ENCODE measurements at regions not wholly inside any gene's neighbourhood (a gene's known extent, or its start where the extent isn't known, plus 50 kb on each side); places are given as distances from the start of the nearest gene placed in this dataset.

DNA sequence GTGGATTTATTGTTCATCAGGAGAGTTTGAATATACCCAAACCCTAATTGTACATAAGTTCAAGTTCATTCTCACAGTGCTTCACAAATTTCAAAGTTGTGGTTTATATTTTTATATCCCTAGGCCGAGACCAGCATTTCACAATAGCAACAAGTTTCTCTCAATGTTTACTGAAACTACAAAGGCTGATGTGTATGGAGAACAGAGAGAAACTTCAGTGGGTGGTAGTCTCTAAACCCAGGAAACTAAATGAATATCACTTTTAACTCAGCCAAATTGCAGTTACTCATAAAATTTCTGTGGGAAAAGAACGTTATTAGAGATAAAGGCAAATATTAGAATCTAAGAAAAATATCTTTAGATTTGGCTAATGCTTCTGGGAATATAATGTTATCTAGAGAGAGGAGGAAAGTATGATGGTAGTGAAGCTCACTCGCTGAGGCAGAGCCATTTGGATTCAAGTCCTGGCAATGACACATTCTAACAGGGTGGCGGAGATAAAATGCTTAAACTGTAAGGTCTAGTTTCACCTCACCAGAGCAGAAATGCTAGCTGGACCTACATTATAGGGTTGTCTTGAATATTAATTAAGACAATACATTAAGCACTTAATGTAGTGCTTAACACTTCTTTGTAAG, 514.8 kb downstream of the EPHA3 start:
- ATAC-seq: peak in 1 of 2 donors; percentile 57
- intact Hi-C loops (cut with DNase I): no loop called here
- DNase-seq: no peak

- intact Hi-C loops (cut with DNase I): no loop called here
- ATAC-seq: no peak
- DNase-seq: no peak
Observed at GRCh38 chr3:89624494-89624893, 517.1 kb downstream of the EPHA3 start.

DNA sequence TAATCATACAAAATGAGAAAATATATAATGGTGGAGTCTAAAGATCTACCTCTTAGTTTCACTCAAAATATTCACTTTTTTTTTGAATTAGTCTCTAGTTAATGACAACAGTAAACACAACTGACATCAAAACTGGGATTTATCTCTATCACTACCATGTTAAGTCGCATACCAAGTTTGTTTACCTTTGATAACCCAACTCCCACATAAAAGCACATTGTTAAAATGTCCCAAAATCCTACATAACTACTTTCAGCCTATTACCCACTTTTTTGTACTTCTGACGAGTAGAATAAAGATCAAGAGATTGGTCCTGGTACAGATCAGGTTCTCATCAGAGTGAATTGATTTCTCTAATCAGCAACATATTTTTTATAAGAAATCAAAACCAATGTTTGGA, 518.5 kb downstream of the EPHA3 start:
- intact Hi-C loops (cut with DNase I): no loop called here

GRCh38 chr3:89628856-89629670, 521.6 kb downstream of the EPHA3 start:
- intact Hi-C loops (cut with DNase I): no loop called here
- ATAC-seq (no peak), DNase-seq (no peak)

More for the DNA sequence above, 518.5 kb downstream of the EPHA3 start:
- ATAC-seq: no peak
- no peak for DNase-seq

DNA sequence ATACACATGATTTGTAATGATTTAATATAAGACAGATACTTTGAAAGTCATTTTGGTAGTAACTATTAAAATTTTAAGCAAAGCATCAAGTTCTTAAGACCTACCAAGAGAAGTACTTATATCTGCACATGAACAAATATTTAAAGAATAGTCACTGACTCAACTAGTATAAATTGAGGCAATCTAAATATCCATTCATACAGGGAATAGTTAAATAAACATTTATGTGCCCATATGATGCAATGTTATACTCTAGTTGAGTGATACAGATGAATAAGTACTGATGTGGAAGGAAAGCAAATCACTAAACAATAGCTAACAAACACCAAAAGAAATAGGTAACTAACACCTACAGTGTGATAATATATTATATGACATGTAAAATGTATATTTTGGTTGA, 527.7 kb downstream of the EPHA3 start:
- ATAC-seq (no peak), DNase-seq (no peak)
- intact Hi-C loops (cut with DNase I): loop anchor here in 1 of 2 donors (10.0 kb wide), 1 partner anchor 380 kb away; no protein-coding TSS in a partner anchor

GRCh38 chr3:89644716-89645115, 537.3 kb downstream of the EPHA3 start:
- intact Hi-C loops (cut with DNase I): no loop called here
- no peak for DNase-seq
- no peak for ATAC-seq

- intact Hi-C loops (cut with DNase I): no loop called here
- ATAC-seq (no peak), DNase-seq (no peak)
Observed at GRCh38 chr3:89649431-89649830, 542.0 kb downstream of the EPHA3 start.

DNA sequence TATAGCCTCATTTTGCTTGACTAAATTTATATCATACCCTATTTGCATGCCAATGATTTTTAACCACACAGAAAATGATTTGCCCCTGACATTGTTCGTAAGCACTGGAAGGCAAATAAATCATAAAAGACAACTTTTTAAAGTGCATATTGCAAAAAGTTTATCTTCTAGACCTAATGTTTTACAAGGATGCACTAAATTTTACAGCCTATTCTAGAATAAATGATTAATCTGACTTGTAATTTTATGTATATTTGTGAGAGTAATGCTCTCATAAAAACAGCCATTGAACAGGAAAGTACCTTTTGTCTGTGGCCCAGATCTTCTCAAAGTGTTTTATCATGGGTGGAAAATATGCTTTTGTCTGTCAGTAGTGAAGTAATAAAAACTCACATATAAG, 546.6 kb downstream of the EPHA3 start:
- intact Hi-C loops (cut with DNase I): no loop called here
- ATAC-seq: no peak
- DNase-seq: no peak

DNA sequence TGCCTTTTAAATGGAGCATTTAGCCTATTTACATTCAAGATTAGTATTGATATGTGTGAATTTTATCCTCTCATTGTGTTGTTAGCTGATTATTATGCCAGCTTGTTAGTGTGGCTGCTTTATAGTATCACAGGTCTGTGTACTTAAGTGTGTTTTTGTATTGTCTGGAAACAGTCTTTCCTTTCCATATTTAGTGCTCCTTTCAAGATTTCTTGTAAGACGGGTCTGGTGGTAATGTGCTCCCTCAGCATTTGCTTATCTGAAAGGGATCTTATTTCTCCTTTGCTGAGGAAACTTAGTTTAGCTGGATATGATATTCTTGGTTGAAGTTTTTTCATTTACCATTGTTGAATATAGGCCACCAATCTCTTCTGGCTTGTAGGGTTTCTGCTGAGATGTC, 549.0 kb downstream of the EPHA3 start:
- intact Hi-C loops (cut with DNase I): no loop called here
- ATAC-seq: no peak

DNA sequence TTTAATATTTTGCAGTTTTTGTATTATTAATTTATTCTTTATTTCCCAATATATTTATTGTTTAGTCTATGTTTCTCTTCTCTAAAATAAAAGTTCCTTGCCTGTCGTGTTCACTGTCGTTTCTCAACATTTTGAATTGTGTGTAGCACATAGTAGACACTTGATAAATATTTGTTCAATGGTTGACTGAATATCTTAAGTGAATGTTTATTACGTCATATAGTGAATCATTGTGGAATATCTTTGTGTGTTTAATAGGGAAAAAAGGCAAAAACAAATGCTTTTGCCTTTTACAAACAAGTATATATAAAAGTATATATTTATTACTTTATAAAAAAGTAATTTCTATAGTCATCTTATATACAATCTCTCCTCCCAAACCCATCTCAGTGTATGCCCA, 572.3 kb downstream of the EPHA3 start:
- DNase-seq (no peak), ATAC-seq (no peak)
- intact Hi-C loops (cut with DNase I): no loop called here

More for the DNA sequence above, 549.0 kb downstream of the EPHA3 start:
- DNase-seq: no peak

DNA sequence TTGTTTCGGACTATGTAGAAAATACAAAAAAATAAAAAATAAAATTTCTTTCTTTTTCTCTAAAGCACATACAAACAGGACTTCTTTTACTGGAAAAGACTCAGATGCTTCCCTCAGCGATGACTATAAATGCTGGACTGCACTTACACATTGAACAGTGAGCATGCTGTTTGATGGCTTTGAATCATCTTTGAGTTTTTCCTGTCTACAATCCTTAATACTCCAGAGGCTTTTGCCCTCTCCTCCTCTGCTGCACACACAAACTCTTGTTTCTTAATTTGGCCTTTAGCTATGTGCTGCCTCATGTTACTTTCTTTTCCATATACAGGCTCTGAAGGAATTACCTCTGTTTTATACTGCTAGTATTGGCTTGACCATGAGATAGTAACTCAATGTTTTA, 575.1 kb downstream of the EPHA3 start:
- intact Hi-C loops (cut with DNase I): no loop called here
- ATAC-seq (no peak), DNase-seq (no peak)

DNA sequence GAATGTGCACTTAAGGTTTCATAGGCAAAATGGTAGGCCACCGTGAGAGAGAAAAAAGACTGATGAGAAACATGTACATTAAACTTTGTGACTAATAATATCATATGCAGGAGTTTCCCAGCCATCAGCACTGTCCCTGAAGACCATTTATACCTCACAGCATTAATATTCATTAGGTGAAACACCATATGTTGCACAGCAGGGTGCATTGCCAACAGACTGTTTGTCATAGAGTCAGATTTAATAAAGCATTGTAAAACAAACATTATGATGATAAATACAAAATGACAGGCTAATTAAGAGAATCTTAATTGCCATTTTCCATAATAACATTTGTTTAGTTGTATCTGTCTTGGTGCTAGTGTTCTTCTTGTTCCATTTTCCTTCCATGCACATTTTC, 578.3 kb downstream of the EPHA3 start:
- intact Hi-C loops (cut with DNase I): no loop called here
- ATAC-seq: no peak
- no peak for DNase-seq

DNA sequence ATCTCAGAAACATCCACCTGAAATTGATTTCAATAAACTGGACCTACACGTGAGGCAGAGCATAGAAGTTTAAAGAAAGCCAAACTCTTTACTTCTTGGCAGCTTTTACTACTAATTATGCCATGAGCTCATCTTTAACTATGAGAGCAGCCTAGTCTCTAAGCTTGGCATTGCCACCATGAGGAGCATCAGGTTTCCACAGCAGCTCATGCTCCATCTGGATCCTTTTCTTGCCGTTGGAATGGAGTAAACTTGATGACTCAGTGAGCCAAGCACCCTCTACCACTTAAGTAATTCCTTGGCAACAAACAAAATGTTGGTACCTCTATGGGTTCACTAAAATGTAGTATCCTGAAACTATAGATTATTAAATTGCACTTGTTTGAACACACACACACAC, 583.2 kb downstream of the EPHA3 start:
- DNase-seq (no peak), ATAC-seq (no peak)
- intact Hi-C loops (cut with DNase I): no loop called here

DNA sequence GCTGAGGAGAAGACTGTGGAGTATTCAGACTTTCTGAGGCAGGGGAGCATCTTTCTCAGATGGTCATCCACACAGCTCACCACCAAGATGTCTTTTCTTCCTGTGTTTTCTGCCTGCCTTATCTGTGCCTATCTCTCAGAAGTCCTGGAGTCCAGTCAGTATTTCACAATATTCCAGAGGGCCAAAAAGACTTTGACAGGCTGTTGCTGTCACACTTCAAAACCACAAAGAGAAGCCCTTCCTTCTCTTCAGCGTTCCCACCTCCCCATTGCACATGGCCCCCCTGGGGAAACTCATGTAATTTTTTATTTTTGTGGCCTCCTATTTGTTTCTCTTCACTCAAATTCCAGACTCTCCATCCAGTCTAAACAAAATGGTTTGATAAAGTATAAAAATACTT, 585.2 kb downstream of the EPHA3 start:
- intact Hi-C loops (cut with DNase I): no loop called here
- DNase-seq: no peak
- ATAC-seq: peak; percentile 19 to 30

DNA sequence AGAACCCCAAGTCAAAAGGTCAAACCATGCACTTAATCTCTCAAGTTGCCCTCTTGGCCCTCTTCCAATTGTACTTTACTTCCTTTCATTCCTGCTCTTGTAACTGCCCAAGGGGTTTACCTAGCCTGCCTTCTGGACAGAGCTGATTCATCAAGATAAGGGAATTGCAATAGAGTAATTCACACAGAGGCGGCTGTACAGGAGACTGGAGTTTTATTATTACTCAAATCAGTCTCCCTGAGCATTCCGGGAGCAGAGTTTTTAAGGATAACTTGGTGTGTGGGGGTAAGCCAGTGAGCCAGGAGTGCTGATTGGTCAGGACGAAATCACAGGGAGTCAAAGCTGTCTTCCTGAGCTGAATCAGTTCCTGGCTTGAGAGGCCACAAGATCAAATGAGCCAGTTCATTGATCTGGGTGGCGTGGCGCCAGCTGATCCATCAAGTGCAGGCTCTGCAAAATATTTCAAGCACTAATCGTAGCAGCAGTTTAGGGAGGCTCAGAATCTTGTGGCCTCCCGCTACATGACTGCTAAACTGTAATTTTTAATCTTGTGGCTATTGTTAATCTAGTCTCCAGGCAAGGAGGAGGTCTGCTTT, 590.0 kb downstream of the EPHA3 start:
- DNase-seq: no peak
- ATAC-seq: no peak

GRCh38 chr3:89698208-89698830, 590.9 kb downstream of the EPHA3 start:
- intact Hi-C loops (cut with DNase I): no loop called here
- ATAC-seq: no peak

More for the DNA sequence above, 590.0 kb downstream of the EPHA3 start:
- intact Hi-C loops (cut with DNase I): no loop called here

DNA sequence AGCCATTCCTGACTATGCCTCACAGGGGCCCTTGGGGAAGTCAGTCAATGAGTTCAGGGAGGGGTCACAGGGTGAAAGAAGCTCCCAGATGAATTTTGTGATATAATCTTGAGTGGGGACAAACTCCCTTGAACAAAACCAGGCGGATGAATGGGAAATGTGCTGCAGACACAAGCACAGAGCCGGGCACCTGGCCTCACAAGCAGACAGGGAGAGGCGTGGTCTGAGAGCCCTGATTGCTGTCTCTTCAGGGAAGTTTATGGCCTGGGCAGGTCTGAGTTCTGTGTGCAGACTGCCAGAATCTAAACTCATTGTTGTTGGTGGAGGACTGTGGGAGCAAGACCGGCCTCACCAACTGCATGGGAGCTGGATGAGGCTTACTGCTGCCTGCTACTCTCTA, 591.8 kb downstream of the EPHA3 start:
- no peak for DNase-seq
- no peak for ATAC-seq
- intact Hi-C loops (cut with DNase I): no loop called here

More at GRCh38 chr3:89698208-89698830, 590.9 kb downstream of the EPHA3 start:
- DNase-seq: no peak

DNA sequence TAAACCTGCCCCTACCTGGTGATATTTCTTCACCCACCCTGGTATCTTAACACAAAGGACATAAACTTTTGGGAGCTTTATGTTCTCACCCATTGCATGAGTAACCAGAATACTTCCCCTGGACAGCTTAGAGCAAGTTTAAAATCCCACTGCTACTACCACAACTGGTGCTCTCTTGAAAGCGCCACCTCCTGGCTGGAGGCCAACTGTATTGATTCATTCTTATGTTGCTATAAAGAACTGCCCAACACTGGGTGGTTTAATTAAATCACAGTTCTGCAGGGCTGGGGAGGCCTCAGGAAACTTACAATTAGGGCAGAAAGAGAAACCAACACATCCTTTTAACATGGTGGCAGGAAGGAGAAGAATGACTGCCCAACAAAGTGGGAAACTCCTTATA, 592.4 kb downstream of the EPHA3 start:
- ATAC-seq: no peak
- no peak for DNase-seq
- intact Hi-C loops (cut with DNase I): no loop called here

GRCh38 chr3:89702404-89702803, 595.0 kb downstream of the EPHA3 start:
- intact Hi-C loops (cut with DNase I): no loop called here
- DNase-seq (no peak), ATAC-seq (no peak)

DNA sequence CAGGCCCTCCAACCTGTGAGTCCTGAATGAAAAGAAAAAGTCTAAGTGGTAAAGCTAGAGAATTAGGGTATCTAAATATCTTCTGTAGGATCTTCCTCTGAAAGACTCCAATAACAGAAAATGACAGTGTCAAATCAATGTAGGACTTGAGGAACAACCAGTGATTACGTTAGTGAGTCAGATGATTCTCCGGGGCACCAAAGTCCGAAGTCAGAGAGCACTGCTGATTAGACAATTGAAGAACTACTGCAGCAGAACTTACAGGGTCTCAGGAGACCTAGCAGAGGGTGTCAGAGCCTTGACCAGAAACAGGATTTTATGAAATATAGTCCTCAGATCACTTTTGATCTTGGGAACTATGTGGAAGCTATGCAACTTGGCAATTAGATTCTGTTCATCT, 605.8 kb downstream of the EPHA3 start:
- DNase-seq: no peak
- intact Hi-C loops (cut with DNase I): no loop called here
- ATAC-seq: no peak

Measured in left cardiac atrium (tissue), 4 donors.